NCI-H1417 treated with DMSO at 0.1 percent for 48 hours (cell line): ENCODE measurements at regions not wholly inside any gene's neighbourhood (a gene's known extent, or its start where the extent isn't known, plus 50 kb on each side); places are given as distances from the start of the nearest gene placed in this dataset.

Source experiments
- DNase-seq: peaks from one replicate; lab custom pipeline; 2025; lab: John Stamatoyannopoulos, UW

- DNase-seq, result no peak
Measured at GRCh38 chr6:109920911-109921310, 57.2 kb upstream of the GPR6 start.

- DNase-seq, result no peak
Measured at GRCh38 chr6:109922851-109923250, 55.3 kb upstream of the GPR6 start.

- no peak for DNase-seq
Measured at GRCh38 chr6:109925075-109925474, 53.0 kb upstream of the GPR6 start.

GRCh38 chr6:109927052-109927451 is 51.1 kb upstream of the GPR6 start:
- DNase-seq, result no peak
